ENCODE measurements at regions not wholly inside any gene's neighbourhood (a gene's known extent, or its start where the extent isn't known, plus 50 kb on each side); places are given as distances from the start of the nearest gene placed in this dataset.

DNA sequence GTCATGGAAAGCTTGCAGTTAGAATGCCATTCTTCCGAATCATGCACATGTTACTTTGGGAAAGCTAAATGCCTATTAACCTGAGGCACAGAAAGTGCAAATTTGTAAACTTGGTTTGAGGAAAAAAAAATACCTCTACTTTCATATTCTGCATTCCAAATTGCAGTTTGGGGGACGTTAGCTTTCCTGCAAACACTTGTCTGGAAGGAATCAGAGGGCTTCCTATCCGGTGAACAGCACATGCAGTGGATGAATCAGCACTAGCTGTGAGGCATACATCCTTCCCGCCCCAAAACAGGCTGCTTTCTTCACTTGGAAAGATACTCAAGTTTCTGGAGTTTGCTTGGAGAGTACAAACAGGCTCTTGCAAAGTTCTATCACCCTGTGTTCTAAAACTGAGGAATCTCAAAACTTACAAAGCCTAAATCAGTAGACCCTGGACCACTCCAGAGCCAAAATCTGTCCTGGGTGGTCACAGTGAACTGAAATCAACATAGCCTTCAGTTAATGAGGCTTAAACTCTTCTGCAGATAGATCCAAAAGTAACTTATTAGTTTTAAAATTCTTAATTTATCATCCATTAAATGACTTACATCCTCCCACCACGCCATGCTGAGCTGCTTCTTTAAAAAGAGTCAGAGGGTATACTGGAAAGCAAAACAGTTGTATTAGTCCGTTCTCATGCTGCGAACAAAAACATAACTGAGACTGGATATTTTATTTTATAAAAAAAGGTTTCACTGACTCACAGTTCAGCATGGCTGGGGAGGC lies 802.3 kb upstream of the ARGLU1 start:
- no peak for DNase-seq

DNA sequence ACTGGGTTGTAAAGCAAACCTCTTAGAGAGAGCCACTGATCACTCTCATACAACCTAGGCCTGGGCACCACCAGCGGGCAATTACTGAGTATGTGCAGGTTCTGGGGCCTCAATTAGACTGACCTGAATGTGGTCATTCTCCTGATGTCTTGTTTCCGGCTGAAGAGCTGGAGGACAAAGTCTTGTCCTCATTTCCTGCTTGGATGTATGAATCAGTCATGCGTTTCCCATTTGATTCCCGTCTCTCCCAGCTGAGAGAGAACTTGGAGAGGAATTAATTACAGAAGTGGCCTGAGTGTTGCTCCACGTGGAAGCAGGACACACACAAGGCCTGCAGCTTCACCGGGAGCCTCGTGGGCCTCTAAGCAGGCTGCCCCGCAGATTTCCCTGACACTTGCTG lies 799.3 kb upstream of the ARGLU1 start:
- DNase-seq, result no peak

- no peak for DNase-seq
These were observed 797.7 kb upstream of the ARGLU1 start for GRCh38 chr13:107365466-107366215.

DNA sequence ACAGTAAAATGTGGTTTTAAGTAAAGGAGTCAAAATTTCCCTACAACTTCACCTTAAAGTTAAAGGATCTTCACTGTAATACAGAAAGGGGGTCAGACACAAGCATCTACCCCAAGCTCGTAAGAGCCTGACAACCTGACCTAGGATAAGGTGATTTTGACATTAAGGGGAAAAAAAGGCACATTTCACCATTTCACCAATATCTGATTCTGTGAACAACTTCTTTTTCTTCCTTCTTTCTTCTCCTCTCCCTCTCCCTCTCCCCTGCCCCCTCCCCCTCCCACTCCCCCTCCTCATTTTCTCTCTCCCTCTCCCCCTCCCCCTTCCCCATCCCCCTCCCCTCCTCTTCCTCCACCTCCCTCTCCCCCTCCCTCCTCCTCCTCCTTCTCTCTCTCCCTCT lies 796.7 kb upstream of the ARGLU1 start:
- no peak for DNase-seq

- DNase-seq, result no peak
These were observed 793.7 kb upstream of the ARGLU1 start for GRCh38 chr13:107361666-107362065.

GRCh38 chr13:107360010-107360409 lies 792.1 kb upstream of the ARGLU1 start:
- DNase-seq, result no peak

DNA sequence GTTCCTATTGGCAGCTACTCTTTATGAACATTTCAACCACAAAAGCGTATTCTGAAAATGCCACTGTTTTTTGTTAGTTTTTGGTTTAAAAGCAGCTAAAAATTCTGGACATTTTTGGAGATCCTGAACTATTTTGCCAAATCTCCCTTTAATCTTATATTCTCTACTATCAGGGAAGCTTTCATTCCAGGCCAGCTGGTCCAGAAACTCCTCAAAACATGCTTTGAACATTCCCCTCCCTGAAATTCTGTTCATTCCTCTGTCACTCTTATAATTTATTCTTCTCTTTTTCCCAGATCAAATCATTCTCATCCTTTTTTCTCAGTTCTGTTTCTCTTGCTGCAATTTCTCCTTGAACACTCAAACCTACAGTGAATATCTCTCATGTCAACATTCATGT lies 790.9 kb upstream of the ARGLU1 start:
- no peak for DNase-seq

DNA sequence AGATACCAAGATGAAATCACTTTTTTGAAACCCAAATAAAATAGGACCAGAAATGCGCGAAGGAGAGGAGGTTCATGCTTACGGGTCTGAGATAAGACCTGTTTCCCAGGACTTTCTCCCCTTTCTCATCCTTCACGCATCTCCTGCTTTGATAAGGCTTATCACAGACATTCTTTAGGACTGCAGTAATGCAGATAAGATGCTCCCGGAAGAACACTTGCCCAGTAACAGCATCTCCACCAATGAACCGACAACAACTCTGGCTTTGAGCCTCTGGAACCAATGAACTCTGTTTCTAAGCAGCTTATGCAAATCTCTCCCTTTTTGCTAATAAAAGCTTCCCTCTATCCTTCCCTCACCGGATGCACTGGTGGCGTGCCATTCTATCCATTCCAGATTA lies 783.4 kb upstream of the ARGLU1 start:
- no peak for DNase-seq

GRCh38 chr13:107348925-107349324 lies 781.0 kb upstream of the ARGLU1 start:
- no peak for DNase-seq

DNA sequence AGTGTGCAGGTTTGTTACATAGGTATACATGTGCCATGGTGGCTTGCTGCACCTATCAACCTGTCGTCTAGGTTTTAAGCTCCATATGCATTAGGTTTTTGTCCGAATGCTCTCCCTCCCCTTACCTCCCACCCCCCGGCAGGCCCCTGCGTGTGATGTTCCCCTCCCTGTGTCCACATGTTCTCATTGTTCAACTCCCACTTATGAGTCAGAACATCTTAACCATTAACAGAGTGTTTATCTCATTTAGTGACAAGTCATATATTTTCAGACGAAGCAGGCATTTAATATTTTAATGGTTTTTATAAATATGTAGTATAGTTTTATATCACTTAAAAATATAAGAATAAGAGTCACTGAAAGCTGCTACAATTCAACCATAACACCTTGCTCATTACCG lies 780.5 kb upstream of the ARGLU1 start:
- no peak for DNase-seq

DNA sequence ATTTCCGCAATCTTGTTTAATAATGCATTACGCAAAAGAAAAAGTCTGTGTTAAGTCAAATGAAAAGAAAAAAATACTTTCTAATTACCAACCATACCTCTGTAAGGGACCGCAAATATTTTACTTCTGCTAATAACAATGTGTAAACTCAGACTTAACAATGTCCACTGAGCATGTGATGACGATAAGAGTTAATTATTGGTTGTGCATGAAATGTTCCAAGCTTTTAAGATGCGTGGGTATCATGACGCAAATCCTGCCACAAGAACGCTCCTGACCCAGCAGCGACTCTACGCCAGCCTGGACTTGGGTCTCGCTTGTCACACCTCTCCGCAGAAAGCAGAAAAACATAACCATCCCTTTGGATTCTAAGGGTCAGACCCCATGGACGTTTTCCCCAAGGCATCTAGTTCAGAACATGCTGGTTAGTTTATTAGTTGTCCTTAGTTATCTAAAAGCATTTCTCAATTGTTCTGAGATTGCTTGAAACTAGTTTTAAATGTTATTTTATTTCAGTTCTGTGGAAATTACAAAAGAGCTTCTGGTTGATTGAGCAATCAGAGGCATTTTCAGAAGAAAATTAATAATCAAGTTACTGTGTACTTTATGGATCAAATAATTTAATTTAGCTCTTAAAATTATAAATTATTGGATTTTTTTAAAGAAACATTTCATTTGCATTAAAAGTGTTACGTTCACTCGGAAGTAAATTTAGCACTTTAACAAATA lies 779.9 kb upstream of the ARGLU1 start:
- no peak for DNase-seq

- DNase-seq, result no peak
These were observed 774.8 kb upstream of the ARGLU1 start for GRCh38 chr13:107342747-107343146.

DNA sequence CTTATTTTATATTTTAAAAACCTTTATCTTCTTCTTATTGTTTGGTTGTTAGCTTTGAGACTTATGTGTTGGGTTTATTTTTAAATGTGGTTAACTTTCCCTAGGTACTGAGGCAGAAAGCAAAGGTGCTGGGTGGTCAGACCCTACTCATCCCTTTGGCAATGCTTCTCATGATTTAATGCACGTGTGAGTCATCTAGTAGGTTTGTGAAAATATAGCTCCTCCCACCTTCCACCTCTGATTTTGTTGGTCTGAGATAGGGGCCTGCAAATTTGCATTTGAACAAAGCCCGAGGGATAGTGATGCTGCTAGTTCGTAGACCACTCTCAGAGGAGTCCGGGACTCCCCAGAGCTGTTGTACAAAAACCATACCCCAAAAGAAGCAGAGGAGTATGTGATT lies 771.3 kb upstream of the ARGLU1 start:
- DNase-seq, result no peak

GRCh38 chr13:107332188-107332587 lies 764.3 kb upstream of the ARGLU1 start:
- DNase-seq, result no peak

DNA sequence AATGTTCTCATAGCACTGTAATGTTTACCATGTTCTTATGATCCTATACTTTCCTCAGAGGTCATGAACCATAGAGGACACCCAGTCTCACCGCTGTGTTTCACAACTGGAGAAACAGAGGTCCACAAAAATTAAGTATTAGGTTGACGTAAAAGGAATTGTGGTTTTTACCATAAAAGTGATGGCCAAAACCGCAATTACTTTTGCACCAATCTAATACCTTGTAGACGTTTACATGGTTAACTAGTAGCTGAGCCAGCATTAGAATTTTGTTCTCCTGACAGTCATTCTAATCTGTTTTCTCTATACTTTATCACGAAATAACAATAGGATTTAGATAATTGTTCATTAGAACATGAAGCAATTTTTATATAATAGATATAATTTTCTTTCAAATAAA lies 763.4 kb upstream of the ARGLU1 start:
- no peak for DNase-seq

GRCh38 chr13:107330484-107330883 lies 762.5 kb upstream of the ARGLU1 start:
- no peak for DNase-seq

- DNase-seq, result no peak
These were observed 762.1 kb upstream of the ARGLU1 start for GRCh38 chr13:107329991-107330390.

DNA sequence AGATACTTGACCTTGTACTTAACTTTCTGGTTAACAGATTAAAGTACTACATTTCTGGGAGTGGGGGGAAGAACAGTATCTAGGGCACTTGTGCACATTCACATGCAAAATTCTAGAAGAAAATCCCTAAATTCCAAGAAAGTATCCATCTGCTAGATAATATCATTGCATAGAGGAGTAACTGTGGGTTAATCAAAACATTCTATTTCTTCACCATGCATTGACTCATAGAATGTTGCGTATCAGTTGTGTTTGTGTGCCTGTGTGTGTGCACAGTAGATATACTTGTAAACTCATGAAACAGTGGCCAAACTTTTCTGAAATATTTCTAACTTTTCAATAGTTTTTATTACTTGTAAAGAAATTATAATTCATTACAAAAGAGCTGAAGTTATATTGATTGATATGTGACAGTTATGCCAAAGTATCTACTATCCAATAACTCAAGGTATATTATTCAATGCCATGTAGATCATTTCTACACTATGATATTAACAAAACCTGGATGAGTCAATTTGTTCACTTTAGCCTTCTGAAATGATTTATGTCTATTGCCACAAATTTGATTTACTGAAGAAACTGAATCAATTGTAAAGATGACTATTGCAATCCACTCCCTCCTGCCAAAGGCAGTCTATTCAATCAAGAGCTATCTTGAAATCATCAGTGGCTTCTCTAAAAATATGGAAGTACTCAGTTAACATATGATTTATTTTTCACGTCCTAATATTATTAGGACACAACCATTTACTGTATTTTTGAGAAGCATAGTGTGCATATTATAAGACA lies 756.7 kb upstream of the ARGLU1 start:
- DNase-seq, result no peak

DNA sequence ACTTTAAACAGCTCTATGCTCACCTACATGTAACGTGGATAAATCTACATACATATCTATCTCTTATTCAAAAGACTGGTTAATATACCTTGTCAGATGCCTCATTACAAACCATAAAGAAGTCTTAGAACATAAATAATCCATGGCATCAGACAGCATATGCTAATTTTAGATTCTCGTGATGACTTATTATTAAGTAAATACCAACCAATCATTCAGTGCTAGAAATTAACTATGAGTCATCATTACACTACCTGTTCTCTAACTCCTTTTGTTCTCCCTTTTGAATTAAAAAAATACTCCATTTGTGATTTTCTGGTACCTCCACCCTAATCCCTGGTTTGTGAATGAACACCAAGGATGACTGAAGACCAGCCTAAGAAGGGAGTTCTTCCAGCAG lies 754.3 kb upstream of the ARGLU1 start:
- no peak for DNase-seq

- no peak for DNase-seq
These were observed 737.2 kb upstream of the ARGLU1 start for GRCh38 chr13:107305178-107305577.

- DNase-seq, result no peak
These were observed 733.9 kb upstream of the ARGLU1 start for GRCh38 chr13:107301724-107302374.

GRCh38 chr13:107299717-107300116 lies 731.8 kb upstream of the ARGLU1 start:
- DNase-seq, result no peak

DNA sequence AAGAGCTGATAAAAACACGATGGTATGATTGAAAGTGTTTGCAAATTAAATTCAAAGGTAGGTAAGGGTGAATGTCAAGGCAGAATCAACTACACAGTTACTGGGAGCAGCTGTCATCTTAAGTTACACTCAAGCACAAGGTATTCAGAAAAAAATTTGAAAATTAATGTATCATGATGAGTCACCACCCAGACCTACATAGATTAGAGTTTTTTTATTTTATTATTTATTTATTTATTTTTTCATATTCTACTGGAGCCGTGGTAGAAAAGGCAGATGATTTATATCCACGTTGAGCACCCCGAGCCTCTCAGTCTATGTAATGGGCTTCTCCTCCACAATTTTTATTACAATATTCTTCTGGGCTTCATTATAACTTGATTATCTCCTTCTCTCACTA lies 728.9 kb upstream of the ARGLU1 start:
- no peak for DNase-seq
